ENCODE measurements at regions not wholly inside any gene's neighbourhood (a gene's known extent, or its start where the extent isn't known, plus 50 kb on each side); places are given as distances from the start of the nearest gene placed in this dataset.

DNA sequence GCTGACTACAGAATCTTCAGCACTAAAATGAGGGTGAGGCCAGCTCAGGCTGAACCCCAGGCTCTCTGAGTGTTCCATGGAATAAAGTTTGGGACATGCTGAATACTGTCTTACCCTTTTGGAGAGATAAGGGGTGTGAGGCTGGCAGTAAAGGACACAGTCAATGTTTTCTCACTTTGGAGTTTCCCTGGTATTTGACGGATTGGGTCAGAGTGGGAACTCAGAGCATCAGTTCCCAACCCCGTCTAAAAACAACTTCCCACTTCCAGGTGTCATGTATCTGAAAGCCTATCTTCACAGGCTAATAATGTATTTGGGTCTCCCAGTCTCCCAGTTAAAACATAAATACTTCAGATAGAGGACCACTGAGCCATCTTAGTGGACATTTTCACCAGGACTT lies 180.7 kb downstream of the TLE3 start:
- no peak for DNase-seq (ENCODE audit: low read depth)
- no peak overlapping the region for H3K4me3 ChIP-seq (ENCODE audit: low read depth, low read length)
- TF ChIP-seq, protein P1, sequence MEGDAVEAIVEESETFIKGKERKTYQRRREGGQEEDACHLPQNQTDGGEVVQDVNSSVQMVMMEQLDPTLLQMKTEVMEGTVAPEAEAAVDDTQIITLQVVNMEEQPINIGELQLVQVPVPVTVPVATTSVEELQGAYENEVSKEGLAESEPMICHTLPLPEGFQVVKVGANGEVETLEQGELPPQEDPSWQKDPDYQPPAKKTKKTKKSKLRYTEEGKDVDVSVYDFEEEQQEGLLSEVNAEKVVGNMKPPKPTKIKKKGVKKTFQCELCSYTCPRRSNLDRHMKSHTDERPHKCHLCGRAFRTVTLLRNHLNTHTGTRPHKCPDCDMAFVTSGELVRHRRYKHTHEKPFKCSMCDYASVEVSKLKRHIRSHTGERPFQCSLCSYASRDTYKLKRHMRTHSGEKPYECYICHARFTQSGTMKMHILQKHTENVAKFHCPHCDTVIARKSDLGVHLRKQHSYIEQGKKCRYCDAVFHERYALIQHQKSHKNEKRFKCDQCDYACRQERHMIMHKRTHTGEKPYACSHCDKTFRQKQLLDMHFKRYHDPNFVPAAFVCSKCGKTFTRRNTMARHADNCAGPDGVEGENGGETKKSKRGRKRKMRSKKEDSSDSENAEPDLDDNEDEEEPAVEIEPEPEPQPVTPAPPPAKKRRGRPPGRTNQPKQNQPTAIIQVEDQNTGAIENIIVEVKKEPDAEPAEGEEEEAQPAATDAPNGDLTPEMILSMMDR (IDR thresholded peaks at IDR 0.05; ENCODE audit: control insufficient read depth, extremely low read depth, insufficient read depth): no peak

DNA sequence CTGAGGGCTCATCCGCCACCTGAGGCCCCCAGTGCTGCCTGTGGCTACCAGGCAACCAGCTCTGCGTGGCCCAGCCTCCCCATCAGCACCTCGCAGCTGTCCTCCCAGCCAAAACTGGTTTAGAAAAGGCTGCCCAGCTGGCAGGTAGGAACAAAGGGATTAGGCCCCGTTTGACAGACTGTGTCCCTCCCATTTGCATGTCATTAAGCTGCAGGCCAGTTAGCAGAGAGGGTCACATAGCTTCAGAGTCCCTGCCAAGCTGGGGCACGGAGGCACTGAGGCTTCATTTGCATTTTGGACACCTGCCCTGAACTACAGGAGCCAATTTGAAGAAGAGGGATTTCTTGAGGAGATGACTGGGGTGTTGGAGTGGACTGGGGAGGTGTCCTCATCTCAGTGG lies 177.9 kb downstream of the TLE3 start:
- TF ChIP-seq, protein P1 (IDR thresholded peaks at IDR 0.05; ENCODE audit: control insufficient read depth, extremely low read depth, insufficient read depth): no peak
- no peak for DNase-seq (ENCODE audit: low read depth)
- H3K4me3 ChIP-seq (ENCODE audit: low read depth, low read length): no peak overlapping the region

DNA sequence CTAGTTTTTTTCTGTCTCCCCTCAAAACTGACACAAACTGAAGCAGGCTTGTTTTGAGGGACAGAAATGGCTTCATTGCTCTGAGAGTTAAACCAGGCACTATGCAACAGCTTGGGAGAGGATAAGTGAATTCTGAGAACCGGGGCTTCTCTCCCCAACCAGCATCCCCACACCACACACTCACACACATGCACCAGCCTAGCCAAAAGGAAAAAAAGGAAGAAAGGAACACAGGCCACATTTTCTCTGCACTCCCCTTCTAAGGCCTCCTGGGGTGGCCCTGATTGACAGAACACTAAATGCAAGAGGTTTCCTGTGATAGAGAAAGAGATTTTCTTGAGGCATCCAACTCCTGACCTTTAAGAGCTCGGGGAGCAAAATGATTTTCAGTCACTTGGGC lies 177.5 kb downstream of the TLE3 start:
- DNase-seq (ENCODE audit: low read depth): no peak
- no peak overlapping the region for H3K4me3 ChIP-seq (ENCODE audit: low read depth, low read length)
- TF ChIP-seq, protein P1 (IDR thresholded peaks at IDR 0.05; ENCODE audit: control insufficient read depth, extremely low read depth, insufficient read depth): no peak

DNA sequence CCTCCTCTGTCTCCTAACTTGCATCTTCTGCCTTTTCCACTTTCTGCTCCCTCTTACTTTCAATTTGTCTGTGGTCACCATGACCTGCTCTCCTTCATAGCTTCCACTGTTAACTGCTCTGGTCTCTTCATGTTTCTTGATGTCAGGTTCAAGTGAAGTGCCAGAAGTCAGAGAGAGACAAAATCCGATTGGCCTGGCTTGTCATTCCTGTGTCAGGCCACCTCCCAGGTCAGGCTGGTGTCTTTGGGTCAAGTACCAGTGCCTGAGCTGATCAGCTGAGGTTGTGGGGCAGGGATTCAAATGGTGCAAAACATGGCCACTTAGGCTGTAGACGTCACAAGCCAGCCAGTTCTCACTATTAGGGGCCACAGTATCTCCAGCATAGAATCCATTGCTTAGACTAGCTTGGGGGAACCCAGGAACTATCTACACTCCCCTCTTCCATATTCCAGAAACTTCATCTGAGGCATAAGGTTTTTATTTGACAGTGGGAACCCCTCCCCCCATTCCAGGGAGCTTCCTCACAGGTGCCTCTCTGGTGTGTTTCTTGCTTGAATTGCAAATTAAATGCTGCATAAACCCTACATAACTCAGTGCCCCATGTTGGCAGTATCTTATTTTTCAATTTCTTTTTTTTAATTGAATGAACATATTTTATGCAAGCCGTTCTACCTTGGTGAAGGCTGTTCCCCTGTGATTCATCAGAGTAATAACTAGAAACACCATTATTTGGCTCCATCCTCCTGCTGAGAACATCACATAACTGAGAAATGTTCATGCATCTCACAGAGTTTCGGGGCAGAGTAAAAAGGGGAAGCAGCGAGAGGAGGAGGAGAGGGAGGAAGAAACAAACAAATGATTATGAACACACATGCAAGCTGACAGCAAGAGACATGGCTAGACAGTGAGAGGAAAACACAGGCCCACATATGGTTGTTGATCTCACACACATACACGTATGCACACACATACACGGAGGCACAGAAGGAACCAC lies 175.8 kb downstream of the TLE3 start:
- TF ChIP-seq, protein P1 (IDR thresholded peaks at IDR 0.05; ENCODE audit: control insufficient read depth, extremely low read depth, insufficient read depth): no peak
- no peak for DNase-seq (ENCODE audit: low read depth)
- no peak overlapping the region for H3K4me3 ChIP-seq (ENCODE audit: low read depth, low read length)

DNA sequence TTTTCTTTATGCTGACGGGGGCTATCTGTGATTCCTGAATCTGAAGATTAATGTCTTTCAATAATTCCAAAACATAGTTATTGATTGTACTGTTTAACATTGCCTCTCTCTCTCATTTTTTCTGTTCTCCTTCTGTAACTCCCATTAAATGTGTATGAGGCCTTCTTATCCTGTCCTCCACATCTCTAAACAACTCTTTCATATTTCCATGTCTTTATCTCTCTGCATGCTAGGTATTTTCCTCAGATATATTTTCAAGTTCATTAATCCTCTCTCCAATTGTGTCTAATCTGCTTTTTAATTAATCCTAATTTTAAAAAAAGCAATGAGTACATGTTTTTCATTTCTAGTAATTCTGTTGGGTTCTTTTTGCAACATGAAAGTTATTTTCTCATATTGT lies 173.2 kb downstream of the TLE3 start:
- TF ChIP-seq, protein P1 (IDR thresholded peaks at IDR 0.05; ENCODE audit: control insufficient read depth, extremely low read depth, insufficient read depth): no peak
- no peak overlapping the region for H3K4me3 ChIP-seq (ENCODE audit: low read depth, low read length)
- no peak for DNase-seq (ENCODE audit: low read depth)

DNA sequence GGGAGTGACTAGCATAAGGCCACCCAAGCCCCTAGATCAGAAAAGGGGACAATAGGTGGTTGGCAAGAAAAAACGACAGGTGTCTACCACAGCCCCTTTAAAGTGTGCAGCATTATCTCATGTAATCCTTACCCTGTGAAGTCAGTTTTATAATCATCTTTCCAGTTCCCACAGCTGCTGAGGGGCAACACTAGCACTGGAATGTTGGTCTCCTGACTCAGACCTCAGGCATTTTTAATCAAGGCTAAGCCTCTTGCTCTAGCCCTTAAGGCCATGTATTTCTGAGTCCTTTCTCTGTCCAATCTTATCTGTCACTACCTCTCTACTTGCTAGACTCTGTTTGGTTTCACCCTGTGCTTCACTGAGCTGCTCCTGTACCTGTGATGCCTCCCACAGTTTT lies 171.7 kb downstream of the TLE3 start:
- TF ChIP-seq, protein P1 (IDR thresholded peaks at IDR 0.05; ENCODE audit: control insufficient read depth, extremely low read depth, insufficient read depth): no peak
- no peak for DNase-seq (ENCODE audit: low read depth)
- H3K4me3 ChIP-seq (ENCODE audit: low read depth, low read length): no peak overlapping the region
